Spleen (tissue), 11 donors: ENCODE measurements at regions not wholly inside any gene's neighbourhood (a gene's known extent, or its start where the extent isn't known, plus 50 kb on each side); places are given as distances from the start of the nearest gene placed in this dataset.

Experiments
- DNase-seq: peaks from one replicate; pipeline ENCODE4 v3.0.0-alpha.2; 2020
- H3K27ac ChIP-seq, 8 donors: fragments of 200-600 bp; sonication (generic) in 7 of 8; 1 replicate in 4 of 8; 2 replicates in 4 of 8; pipeline versions ENCODE4 v1.5.0 to v1.8.0; 2016 to 2021; ENCODE audit warnings: inconsistent platforms in 4 of 8, mild to moderate bottlenecking in 4 of 8, moderate library complexity in 1 of 8
- H3K27me3 ChIP-seq, 7 donors: fragments of 200-600 bp; sonication (generic) in 6 of 7; replicated peaks in 1 of 7; 1 replicate in 4 of 7; 2 replicates in 3 of 7; pipeline versions ENCODE4 v1.5.0 to v1.8.0; 2016 to 2021; ENCODE audit warnings: inconsistent platforms in 3 of 7, mild to moderate bottlenecking in 1 of 7
- H3K36me3 ChIP-seq, 6 donors: fragments of 200-600 bp; sonication (generic) in 5 of 6; 1 replicate in 4 of 6; 2 replicates in 2 of 6; pipeline versions ENCODE4 v1.5.0 to v1.8.0; 2016 to 2021; ENCODE audit warnings: inconsistent platforms in 2 of 6
- H3K4me1 ChIP-seq, 6 donors: fragments of 200-600 bp; sonication (generic) in 5 of 6; 1 replicate in 3 of 6; 2 replicates in 3 of 6; pipeline versions ENCODE4 v1.5.0 to v1.8.0; 2016 to 2021; ENCODE audit warnings: inconsistent platforms in 3 of 6
- H3K4me3 ChIP-seq, 8 donors: fragments of 200-600 bp; sonication (generic) in 7 of 8; 1 replicate in 4 of 8; 2 replicates in 4 of 8; pipeline versions ENCODE4 v1.5.0 to v1.8.0; 2016 to 2021; ENCODE audit warnings: inconsistent platforms in 4 of 8, mild to moderate bottlenecking in 4 of 8, moderate library complexity in 2 of 8
- H3K9me3 ChIP-seq, 8 donors: fragments of 200-600 bp; sonication (generic) in 7 of 8; 1 replicate in 4 of 8; 2 replicates in 4 of 8; pipeline versions ENCODE4 v1.5.0 to v1.8.0; 2016 to 2021; ENCODE audit warnings: inconsistent platforms in 4 of 8
- CTCF ChIP-seq, 11 experiments: fragments of 200-600 bp in 7 of 11; fragments of 450-650 bp in 4 of 11; sonication (generic) in 4 of 11; IDR thresholded peaks in 8 of 11; conservative IDR thresholded peaks in 3 of 11; 1 replicate in 7 of 11; 2 replicates in 4 of 11; pipeline versions ENCODE4 v1.4.0 to v1.8.0; 2016 to 2021; ENCODE audit warnings: antibody characterized with exemption in 11 of 11, inconsistent platforms in 4 of 11, mild to moderate bottlenecking in 1 of 11
- POLR2A ChIP-seq, 3 donors: fragments of 450-650 bp; IDR thresholded peaks; one replicate each; pipeline ENCODE4 v1.5.1; 2017; ENCODE audit warnings: antibody characterized with exemption in 3 of 3, mild to moderate bottlenecking in 1 of 3
- POLR2AphosphoS5 ChIP-seq, 3 donors: sonication (generic); formaldehyde crosslinking; IDR thresholded peaks; one replicate each; pipeline ENCODE4 v1.5.1; 2017; ENCODE audit warnings: antibody characterized with exemption in 3 of 3
- WGBS, 5 donors: extraction: QIAGEN DNeasy Blood & Tissue Kit in 3 of 5; methylation state at CpG; one replicate each; pipeline versions ENCODE4 v1.1.5 to v1.1.7; 2013 to 2018; 5-methylcytosine and 5-hydroxymethylcytosine counted together
- intact Hi-C: fragments of 100-400 bp; cut with DNase I; formaldehyde crosslinking; loops from one replicate; pipeline ENCODE4 v1.15.0; 2023; ENCODE audit warnings: low total_unique reads
- donor health status: healthy with polysubstance abuse.
- donor health status: DM: no; HTN: no; CAD: no; lungs with moderate emphysema.
- donor health status: DM: no; HTN: no; CAD: no.
- donor health status: Bipolar disorder and iron deficiency.
- donor health status: healthy.
- donor health status: DM: no; HTN: no; CAD: no.
- donor health status: DM: yes; HTN: yes; CAD: no.

GRCh38 chr13:89746554-89746953, 1600.9 kb upstream of the MIR17HG start:
- H3K4me3 ChIP-seq = no peak overlapping the region
- 51 to 76% (median 65%) methylated on average over 2 of the region's 2 CpGs for WGBS, 5 donors
- no peak for DNase-seq
- H3K27me3 ChIP-seq = no peaks in the 10 kb centered on the region
- TF ChIP-seq POLR2A (IDR thresholded peaks at IDR 0.05) (no peak), POLR2AphosphoS5 (IDR thresholded peaks at IDR 0.05) (no peak), CTCF (IDR thresholded peaks at IDR 0.05 in 8 of 11, conservative IDR thresholded peaks at IDR 0.05 in 3 of 11) (no peak)
- no peaks in the 10 kb centered on the region for H3K9me3 ChIP-seq
- H3K4me1 ChIP-seq = no peaks in the 10 kb centered on the region
- intact Hi-C loops = no loop called here
- no peaks in the 10 kb centered on the region for H3K36me3 ChIP-seq
- no peak overlapping the region for H3K27ac ChIP-seq

- no peak overlapping the region for H3K27ac ChIP-seq
- intact Hi-C loops = no loop called here
- DNase-seq = no peak
- 93 to 96% (median 93%) methylated on average over 2 of the region's 2 CpGs for WGBS, 5 donors
- H3K9me3 ChIP-seq = no peaks in the 10 kb centered on the region
- H3K4me1 ChIP-seq = no peaks in the 10 kb centered on the region
- no peaks in the 10 kb centered on the region for H3K36me3 ChIP-seq
- TF ChIP-seq POLR2A (IDR thresholded peaks at IDR 0.05) (no peak), POLR2AphosphoS5 (IDR thresholded peaks at IDR 0.05) (no peak), CTCF (IDR thresholded peaks at IDR 0.05 in 8 of 11, conservative IDR thresholded peaks at IDR 0.05 in 3 of 11) (no peak)
- no peak overlapping the region for H3K4me3 ChIP-seq
- no peaks in the 10 kb centered on the region for H3K27me3 ChIP-seq
Measured at GRCh38 chr13:89748716-89749115, 1598.8 kb upstream of the MIR17HG start.

GRCh38 chr13:89749888-89750287, 1597.6 kb upstream of the MIR17HG start:
- Histone ChIP-seq H3K9me3 (no peaks in the 10 kb centered on the region), H3K36me3 (no peaks in the 10 kb centered on the region), H3K27me3 (no peaks in the 10 kb centered on the region), H3K4me1 (no peaks in the 10 kb centered on the region), H3K4me3 (no peak overlapping the region), H3K27ac (no peak overlapping the region)
- no peak for DNase-seq
- intact Hi-C loops = no loop called here
- no peak for TF ChIP-seq POLR2AphosphoS5 (IDR thresholded peaks at IDR 0.05)
- no peak for TF ChIP-seq CTCF (IDR thresholded peaks at IDR 0.05 in 8 of 11, conservative IDR thresholded peaks at IDR 0.05 in 3 of 11)
- TF ChIP-seq POLR2A (IDR thresholded peaks at IDR 0.05) = no peak

- no peaks in the 10 kb centered on the region for H3K27me3 ChIP-seq
- H3K4me3 ChIP-seq = no peak overlapping the region
- intact Hi-C loops = no loop called here
- H3K27ac ChIP-seq = no peak overlapping the region
- WGBS, 5 donors = 81 to 90% (median 84%) methylated on average over 3 of the region's 3 CpGs
- H3K36me3 ChIP-seq = no peaks in the 10 kb centered on the region
- H3K9me3 ChIP-seq = peaks cover 0 to 2% (median 0%) of the 10 kb centered on the region in 8 donors
- no peak for TF ChIP-seq POLR2AphosphoS5 (IDR thresholded peaks at IDR 0.05)
- no peak for TF ChIP-seq CTCF (IDR thresholded peaks at IDR 0.05 in 8 of 11, conservative IDR thresholded peaks at IDR 0.05 in 3 of 11)
- TF ChIP-seq POLR2A (IDR thresholded peaks at IDR 0.05) = no peak
- DNase-seq = no peak
- H3K4me1 ChIP-seq = no peaks in the 10 kb centered on the region
Measured at GRCh38 chr13:89750371-89750770, 1597.1 kb upstream of the MIR17HG start.
